Activated T-cell treated with anti-CD3 and anti-CD28 coated beads for 24 hours (primary cell): ENCODE measurements at regions not wholly inside any gene's neighbourhood (a gene's known extent, or its start where the extent isn't known, plus 50 kb on each side); places are given as distances from the start of the nearest gene placed in this dataset.
"Not testable (repeated sequence)": the region's sequence is repeated elsewhere in the genome, so short reads cannot be mapped to it uniquely, and the experiment has no call there.

ENCODE experiments used
- DNase-seq: peaks from one replicate; pipeline ENCODE4 v3.0.0-alpha.2; 2020; ENCODE audit warnings: low read depth

GRCh38 chr1:53399370-53400133 lies 59.6 kb upstream of the DMRTB1 start:
- not testable (repeated sequence) for DNase-seq

DNA sequence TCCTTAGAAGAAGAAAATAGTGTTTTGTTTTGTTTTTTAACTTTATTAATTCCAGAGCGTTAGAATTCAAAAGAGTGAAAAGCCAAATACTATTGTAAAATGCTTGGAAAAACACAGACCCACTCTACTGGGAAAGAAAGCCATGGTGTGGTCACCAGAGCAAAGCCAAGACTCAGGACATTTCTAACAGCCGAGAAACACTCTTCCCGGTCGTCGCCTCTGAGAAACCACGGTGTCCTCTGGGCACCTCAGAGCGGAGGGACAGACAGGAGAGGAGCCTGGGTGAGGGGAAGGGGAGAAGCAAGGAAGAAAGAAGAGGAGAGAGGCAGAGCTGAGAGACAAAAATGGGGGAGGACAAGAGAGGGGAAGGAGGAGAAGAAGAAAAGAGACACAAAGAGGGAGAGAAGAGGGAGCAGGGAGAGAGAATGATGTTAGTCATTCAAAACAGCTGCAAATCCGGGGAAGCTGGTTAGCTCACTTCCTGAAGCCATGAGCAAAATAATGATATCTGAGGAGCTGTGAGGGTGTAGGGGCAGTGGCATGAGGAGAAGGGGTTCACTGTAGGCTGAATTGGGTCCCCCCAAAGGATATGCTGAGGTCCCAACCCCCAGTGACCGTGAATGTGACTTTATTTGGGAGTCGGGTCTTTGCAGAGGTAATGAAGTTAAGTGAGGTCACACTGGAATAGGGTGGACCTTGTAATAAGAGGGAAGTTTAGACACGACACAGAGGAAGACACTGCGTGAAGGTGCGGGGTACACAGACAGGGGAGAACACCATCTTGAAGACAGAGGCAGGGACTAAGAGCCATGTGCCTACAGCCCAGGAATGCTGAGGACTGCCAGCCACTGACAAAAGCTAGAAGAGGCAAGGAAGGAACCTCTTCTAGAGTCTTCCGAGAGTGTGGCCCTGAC lies 58.2 kb upstream of the DMRTB1 start:
- no peak for DNase-seq

DNA sequence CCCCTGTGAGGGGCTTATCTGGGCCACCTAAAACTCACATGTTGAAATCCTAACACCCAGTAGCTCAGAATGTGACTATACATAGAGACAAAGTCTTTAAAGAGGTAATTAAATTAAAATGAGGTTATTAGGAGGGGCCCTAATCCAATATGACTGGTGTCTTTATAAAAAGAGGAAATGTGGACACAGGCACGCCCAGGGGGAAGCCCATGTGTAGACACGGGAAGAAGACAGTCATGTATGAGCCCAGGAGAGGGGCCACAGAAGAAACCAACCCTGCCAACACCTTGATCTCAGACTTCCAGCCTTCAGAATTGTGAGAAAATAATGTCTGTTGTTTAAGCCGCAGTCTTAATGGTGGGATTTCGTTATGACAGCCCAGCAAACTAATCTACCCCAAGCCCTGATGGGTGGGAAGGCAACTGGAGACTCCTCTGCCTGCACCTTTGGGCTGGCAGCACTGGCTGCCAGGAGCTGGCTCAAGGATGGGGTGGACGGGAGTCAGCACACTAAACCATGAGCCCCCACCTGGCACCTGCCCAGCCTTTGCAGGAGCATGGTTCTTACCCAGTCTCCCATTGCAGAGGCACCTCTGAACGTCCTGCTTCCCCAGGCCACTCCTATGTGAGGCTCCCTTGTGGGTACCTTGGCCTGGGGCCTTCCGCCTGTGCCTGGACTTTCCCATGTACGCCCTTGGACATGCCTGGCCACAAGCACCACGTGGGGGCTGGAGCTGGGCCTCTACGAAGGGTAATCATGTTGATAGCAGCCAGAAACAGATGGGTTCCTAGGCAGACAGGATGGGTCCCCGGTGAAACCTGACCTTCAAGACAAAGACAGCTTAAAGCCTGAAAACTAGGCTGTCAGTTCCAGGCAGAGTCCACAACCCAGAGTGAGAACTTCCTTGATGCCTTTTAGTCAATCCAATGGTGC lies 57.1 kb upstream of the DMRTB1 start:
- no peak for DNase-seq

- DNase-seq: no peak
Measured at GRCh38 chr1:53402891-53403655, 56.1 kb upstream of the DMRTB1 start.

- DNase-seq: no peak
Measured at GRCh38 chr1:53405737-53406136, 53.5 kb upstream of the DMRTB1 start.

DNA sequence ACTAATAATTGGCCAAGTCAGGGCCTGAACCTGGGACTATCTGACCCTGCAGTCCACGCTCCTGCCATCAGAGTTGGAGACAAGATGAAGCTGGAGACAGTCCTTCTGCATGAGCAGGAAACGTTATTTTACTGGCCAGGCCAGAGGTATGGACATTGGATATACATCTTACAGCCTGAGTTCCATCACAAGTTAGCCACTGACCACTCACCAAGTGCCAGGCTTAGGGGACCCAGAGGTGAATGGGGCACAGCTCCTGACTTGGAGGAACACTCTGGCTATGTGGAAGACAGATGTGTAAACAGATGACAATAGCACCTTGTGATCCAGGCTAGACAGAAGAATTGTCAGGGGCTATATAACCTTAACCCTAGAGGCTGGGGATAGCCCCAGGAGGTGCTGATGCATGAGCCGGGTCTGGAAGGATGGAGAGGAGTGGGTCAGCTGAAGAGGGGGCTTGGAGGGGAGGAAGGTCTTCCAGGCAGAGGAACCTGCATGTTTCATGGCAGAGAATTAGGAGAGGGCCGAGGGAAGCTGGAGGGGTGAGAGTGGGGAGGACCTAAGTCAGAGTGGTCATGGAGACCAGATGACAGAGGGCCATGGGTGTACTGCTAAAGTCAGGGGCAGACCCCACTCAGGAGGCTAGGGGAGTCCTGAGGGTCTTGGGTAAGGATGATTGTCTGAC lies 52.5 kb upstream of the DMRTB1 start:
- no peak for DNase-seq

DNA sequence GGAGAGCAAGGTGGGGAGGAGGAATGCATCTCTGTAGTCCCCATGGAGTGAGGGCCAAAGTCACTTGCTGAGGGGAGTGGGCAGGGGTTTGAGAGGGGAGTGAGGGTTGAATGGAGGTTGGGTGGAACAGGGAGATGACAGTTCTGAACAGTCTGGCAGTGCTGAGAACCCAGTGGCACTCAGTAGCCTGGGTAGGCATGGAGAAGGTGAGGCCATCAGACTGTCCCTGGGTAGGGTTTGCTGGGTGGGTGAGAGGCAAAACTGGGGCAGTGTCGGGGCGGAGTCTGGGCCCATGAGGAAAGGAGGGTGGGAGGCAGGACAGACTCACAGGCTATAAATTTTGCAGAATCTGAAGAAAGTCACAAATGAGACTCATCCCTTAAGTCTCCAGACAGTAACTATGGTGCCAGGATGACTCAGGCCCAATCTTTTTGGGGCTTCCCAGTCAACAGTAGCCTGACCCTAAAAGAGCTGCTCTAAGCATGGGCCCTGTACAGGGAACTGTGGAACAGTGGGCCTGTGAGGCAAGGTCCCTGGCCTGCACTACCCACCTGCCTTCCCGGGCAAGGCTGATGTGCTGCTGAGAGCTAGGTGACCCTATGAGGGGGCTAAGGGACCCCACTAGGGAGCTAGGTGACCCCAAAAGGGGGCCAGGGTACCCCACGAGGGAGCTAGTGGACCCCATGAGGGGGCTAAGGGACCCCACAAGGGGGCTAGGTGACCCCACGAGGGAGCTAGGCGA lies 51.0 kb upstream of the DMRTB1 start:
- no peak for DNase-seq

GRCh38 chr1:53408755-53409129 lies 50.5 kb upstream of the DMRTB1 start:
- no peak for DNase-seq

DNA sequence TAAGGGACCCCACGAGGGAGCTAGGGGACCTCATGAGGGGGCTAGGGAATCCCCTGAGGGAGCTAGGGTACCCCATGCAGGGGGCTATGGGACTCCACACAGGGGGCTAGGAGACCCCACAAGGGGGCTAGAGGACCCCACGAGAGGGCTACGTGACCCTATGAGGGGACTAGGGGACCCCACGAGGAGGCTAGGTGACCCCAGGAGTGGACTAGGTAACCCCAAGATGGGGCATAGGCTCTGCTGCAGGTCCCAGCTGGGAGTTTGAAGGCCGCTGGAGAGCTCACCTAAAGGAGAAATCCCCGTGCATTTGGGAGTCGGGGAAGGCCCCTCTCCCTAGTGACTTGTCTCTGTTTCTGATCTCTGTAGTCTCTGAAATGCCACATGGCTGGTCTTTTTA lies 50.0 kb upstream of the DMRTB1 start:
- no peak for DNase-seq
